ENCODE measurements at regions not wholly inside any gene's neighbourhood (a gene's known extent, or its start where the extent isn't known, plus 50 kb on each side); places are given as distances from the start of the nearest gene placed in this dataset.

- no peak for TF ChIP-seq REST (tag by site-specific recombination; IDR thresholded peaks at IDR 0.05)
- no peak for TF ChIP-seq CTCF (tag by site-specific recombination; IDR thresholded peaks at IDR 0.05)
- TF ChIP-seq ZNF292 (tag by site-specific recombination; IDR thresholded peaks at IDR 0.05; ENCODE audit: borderline replicate concordance, low read depth): no peak
- TF ChIP-seq ZNF140 (tag by site-specific recombination; IDR thresholded peaks at IDR 0.05): no peak
- TF ChIP-seq ZNF184 (tag by site-specific recombination; IDR thresholded peaks at IDR 0.05): no peak
- TF ChIP-seq OSR2 (tag by site-specific recombination; IDR thresholded peaks at IDR 0.05): no peak
- no peak for TF ChIP-seq PBX3 (CRISPR knock-in tag; IDR thresholded peaks at IDR 0.05)
- TF ChIP-seq RBAK (tag by site-specific recombination; IDR thresholded peaks at IDR 0.05): no peak
- no peak for TF ChIP-seq ZNF488 (tag by site-specific recombination; IDR thresholded peaks at IDR 0.05)
- no peak for TF ChIP-seq YY1 (tag by site-specific recombination; IDR thresholded peaks at IDR 0.05)
- TF ChIP-seq ZNF561 (tag by site-specific recombination; IDR thresholded peaks at IDR 0.05; ENCODE audit: borderline replicate concordance): no peak
- no peak for TF ChIP-seq ZSCAN18 (tag by site-specific recombination; IDR thresholded peaks at IDR 0.05)
- no peak for TF ChIP-seq ZNF670 (tag by site-specific recombination; IDR thresholded peaks at IDR 0.05; ENCODE audit: low read depth)
These were observed 140.1 kb upstream of the DUSP10 start for GRCh38 chr1:221881805-221882581.

All from HEK293 (cell line).